GM19397 (cell line): ENCODE measurements at regions not wholly inside any gene's neighbourhood (a gene's known extent, or its start where the extent isn't known, plus 50 kb on each side); places are given as distances from the start of the nearest gene placed in this dataset.
"Not testable (repeated sequence)": the region's sequence is repeated elsewhere in the genome, so short reads cannot be mapped to it uniquely, and the experiment has no call there.

Experiments used
- ATAC-seq: cut with Tn5 transposase; IDR thresholded peaks from one replicate; pipeline ENCODE4 v1.9.1; 2021; ENCODE audit warnings: mild to moderate bottlenecking, moderate library complexity; ENCODE audit not compliant: unreplicated experiment

- no peak for ATAC-seq
Measured at GRCh38 chr12:131213896-131214442, 260.3 kb downstream of the ADGRD1 start.

- not testable (repeated sequence) for ATAC-seq
Measured at GRCh38 chr12:131214936-131215335, 261.2 kb downstream of the ADGRD1 start.

- not testable (repeated sequence) for ATAC-seq
Measured at GRCh38 chr12:131216587-131216986, 262.9 kb downstream of the ADGRD1 start.

DNA sequence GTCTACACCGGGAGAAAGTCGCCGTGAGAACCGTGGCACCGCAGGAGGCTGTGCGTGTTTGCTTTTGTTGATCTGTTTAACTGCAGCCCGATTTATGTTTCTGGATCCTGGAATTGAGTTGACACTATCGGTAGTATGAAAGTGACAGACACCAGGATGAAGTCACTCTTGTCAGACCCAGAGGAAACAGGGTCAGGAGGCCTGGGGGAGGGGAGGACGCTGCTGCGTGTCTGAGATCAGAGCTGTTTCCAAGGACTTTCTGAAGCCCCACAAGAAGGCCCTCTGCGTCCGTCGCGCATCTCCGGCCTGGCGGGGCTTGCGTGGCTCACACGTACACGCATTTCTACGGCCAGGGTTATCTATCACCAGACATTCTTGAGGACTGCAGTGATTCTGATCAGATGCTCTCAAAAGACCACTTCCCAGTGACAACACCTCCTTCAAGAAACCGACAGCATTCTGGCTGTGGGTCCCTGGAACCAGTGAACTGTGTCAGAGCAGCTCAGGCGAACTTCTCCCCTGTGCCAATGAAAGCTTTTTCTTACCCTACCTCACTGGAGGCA is 263.4 kb downstream of the ADGRD1 start:
- ATAC-seq: no peak

DNA sequence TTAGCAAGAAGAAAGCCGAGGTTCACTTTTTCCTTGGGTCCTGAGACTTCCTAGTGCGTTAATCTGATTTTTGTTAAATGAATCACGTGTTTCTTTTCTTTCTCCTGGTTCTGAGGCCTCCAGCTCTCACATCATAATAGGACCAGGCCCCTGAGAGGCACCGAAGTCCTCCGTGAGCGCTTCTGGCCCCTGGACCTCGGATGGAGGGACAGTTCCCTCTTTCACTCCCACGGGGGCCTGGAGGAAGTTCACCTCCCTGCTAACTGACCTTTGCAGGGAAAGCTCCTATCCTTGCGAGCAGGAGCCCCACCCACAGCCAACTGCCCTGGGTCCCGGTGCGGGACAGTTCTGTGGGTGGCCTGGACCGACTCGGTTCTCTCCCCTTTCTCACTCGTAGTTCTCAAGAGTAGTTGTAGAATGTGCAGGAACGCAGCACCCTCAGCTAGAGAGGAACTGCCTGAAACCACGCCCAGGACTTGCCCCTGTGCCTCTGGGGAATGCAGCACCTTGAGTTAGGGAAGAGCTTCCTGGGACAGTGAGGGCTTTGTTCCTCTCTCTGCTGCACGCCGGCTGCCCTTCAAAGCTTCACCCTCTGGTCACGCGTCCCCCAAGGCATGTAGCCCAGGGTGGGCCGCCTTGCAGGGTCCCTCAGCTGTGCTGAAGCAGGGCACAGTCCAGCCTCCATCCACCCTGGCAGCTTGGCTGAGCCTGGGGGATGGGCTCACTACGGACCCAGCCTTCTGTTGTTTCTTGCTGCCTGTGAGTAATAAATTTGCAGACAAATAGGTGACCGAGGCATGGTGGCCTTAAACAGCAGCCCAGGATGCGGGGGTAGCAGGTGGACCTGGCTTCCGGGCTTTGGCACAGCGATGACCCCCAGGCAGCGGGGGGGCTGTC is 264.6 kb downstream of the ADGRD1 start:
- ATAC-seq: no peak

DNA sequence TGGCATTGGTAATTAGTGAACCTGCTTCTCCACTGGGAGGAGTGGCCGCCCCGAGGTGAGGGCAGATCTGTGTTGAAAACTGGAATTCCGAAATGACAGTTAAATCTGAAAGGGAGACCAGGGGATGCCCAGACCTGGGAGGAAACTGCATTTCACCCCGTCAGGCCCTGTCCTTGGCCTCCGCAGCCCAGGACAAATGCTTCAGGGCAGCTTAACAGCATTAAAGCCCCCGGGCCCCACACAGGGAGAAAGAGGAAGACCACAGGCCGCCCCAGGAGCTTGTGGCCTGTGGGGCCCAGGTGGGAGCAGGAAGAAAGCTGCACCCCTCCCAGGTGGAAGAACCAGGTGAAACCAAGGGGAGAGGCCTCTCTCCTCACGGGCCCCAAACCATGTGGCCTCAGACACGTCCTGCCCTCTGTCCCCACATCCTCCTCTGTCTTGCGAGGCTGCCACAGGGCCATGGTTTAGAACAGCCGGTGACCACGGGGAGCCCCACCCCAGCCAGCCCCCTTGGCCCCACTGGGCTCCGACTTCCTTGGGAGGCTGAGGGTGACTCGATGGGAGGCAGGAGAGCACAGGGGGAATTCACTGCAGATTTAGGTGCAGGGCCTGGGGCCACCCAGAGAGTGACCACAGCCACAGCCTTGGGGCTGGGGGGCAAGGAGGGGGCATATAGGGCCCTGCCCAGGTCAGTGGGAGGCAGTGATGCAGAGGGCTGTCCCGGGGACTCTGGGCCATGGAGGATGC is 265.4 kb downstream of the ADGRD1 start:
- ATAC-seq: no peak

- no peak for ATAC-seq
Measured at GRCh38 chr12:131219670-131220330, 266.1 kb downstream of the ADGRD1 start.

GRCh38 chr12:131220331-131220685 is 266.6 kb downstream of the ADGRD1 start:
- no peak for ATAC-seq

- no peak for ATAC-seq
Measured at GRCh38 chr12:131221061-131221956, 267.6 kb downstream of the ADGRD1 start.

DNA sequence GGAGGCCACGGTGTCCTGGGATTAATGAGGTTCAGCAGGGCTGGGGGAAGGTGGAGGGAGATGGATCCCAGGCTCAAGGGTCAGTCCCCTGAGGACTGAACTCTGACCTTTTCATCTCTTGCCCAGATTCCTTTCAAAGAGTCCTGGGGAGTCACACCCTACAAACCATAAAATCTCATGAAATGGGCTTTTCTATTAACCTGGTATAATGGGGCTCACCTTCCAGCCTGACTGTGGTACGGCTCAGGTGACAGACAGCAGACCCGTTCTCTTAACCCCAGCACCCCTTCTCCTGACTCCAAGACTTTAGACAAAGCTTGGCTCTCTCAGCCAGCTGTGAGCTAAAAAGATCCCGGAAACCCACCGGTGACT is 268.2 kb downstream of the ADGRD1 start:
- no peak for ATAC-seq

- peak; percentile 53 for ATAC-seq
Measured at GRCh38 chr12:131222329-131223139, 268.8 kb downstream of the ADGRD1 start.

DNA sequence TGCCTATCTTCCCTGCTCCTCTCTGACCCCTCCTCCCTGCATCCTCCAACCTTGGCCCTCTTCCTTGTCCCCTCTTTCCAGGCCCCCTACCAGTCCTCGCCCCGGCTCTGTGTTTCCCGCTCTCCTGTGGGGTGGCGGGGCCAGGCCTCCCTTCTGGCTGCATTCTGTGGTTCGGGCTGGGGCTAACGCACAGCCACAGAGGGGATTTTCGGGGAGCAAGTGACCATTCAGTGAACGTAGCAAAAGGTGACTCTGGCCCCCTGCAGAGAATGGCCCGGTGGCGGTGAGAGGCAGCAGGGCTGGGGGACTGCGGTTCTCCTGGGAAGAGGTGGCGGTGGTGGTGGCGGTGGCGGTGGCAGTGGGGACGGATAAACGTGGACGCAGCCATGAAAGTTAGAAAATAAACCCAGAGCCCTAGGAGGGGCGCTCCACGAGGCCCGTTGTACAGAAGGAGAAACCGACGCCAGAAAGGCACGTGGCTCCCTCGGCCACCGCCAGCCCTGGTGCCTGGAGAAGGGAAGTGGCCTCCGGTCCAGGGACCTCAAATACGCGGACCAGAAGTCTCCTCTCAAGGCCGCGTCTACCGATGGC is 269.6 kb downstream of the ADGRD1 start:
- no peak for ATAC-seq

GRCh38 chr12:131223791-131224225 is 270.1 kb downstream of the ADGRD1 start:
- no peak for ATAC-seq

- ATAC-seq: not testable (repeated sequence)
Measured at GRCh38 chr12:131224226-131225065, 270.7 kb downstream of the ADGRD1 start.

GRCh38 chr12:131225066-131225380 is 271.3 kb downstream of the ADGRD1 start:
- not testable (repeated sequence) for ATAC-seq

- no peak for ATAC-seq
Measured at GRCh38 chr12:131226345-131227265, 272.9 kb downstream of the ADGRD1 start.

- not testable (repeated sequence) for ATAC-seq
Measured at GRCh38 chr12:131227641-131228040, 273.9 kb downstream of the ADGRD1 start.
